Cardiac muscle cell (in vitro differentiated cells and primary cell): ENCODE measurements at regions not wholly inside any gene's neighbourhood (a gene's known extent, or its start where the extent isn't known, plus 50 kb on each side); places are given as distances from the start of the nearest gene placed in this dataset.
"Not testable (repeated sequence)": the region's sequence is repeated elsewhere in the genome, so short reads cannot be mapped to it uniquely, and the experiment has no call there.

Experiments
- DNase-seq, 2 donors: peaks; one replicate each; pipeline versions ENCODE4 v3.0.0 to v3.0.0-alpha.2; 2010 to 2017; ENCODE audit warnings: low read depth in 1 of 2, low spot score in 1 of 2
- H3K27ac ChIP-seq: fragments of 200-600 bp; sonication (generic); 2 replicates; pipeline ENCODE4 v1.5.1; 2016
- H3K27me3 ChIP-seq: fragments of 200-600 bp; sonication (generic); 2 replicates; pipeline ENCODE4 v1.6.0; 2016; ENCODE audit warnings: control low read depth
- H3K36me3 ChIP-seq: fragments of 200-600 bp; sonication (generic); 2 replicates; pipeline ENCODE4 v1.5.1; 2016; ENCODE audit warnings: control low read depth
- H3K4me1 ChIP-seq: fragments of 200-600 bp; sonication (generic); 2 replicates; pipeline ENCODE4 v1.8.1; 2017; ENCODE audit warnings: low read depth, mild to moderate bottlenecking, mixed run types
- H3K4me3 ChIP-seq: fragments of 200-600 bp; sonication (generic); 2 replicates; pipeline ENCODE4 v1.5.1; 2016; ENCODE audit warnings: mild to moderate bottlenecking
- H3K9me3 ChIP-seq: fragments of 200-600 bp; sonication (generic); 2 replicates; pipeline ENCODE4 v1.5.1; 2017; ENCODE audit warnings: low read depth, mild to moderate bottlenecking, control low read depth
- CTCF ChIP-seq: IDR thresholded peaks from 2 replicates; pipeline ENCODE4 v1.5.1; 2012; ENCODE audit warnings: low read depth, mild to moderate bottlenecking, low read length

GRCh38 chr21:17697473-17697872 lies 84.8 kb upstream of the BTG3 start:
- Histone ChIP-seq H3K4me3 (no peak overlapping the region), H3K36me3 (no peaks in the 10 kb centered on the region), H3K27ac (no peak overlapping the region), H3K9me3 (peaks cover 3% of the 10 kb centered on the region), H3K4me1 (no peaks in the 10 kb centered on the region), H3K27me3 (no peaks in the 10 kb centered on the region)
- DNase-seq = no peak
- no peak for TF ChIP-seq CTCF

- not testable (repeated sequence) for H3K27ac ChIP-seq, DNase-seq, H3K36me3 ChIP-seq, H3K4me1 ChIP-seq, H3K27me3 ChIP-seq, H3K9me3 ChIP-seq, H3K4me3 ChIP-seq
Observed at GRCh38 chr21:17694416-17694815, 81.7 kb upstream of the BTG3 start.

- H3K4me3 ChIP-seq = no peak overlapping the region
- no peaks in the 10 kb centered on the region for H3K36me3 ChIP-seq
- TF ChIP-seq CTCF = no peak
- peaks cover 3% of the 10 kb centered on the region for H3K9me3 ChIP-seq
- H3K27ac ChIP-seq = no peak overlapping the region
- DNase-seq = no peak
- H3K27me3 ChIP-seq = no peaks in the 10 kb centered on the region
- H3K4me1 ChIP-seq = no peaks in the 10 kb centered on the region
Observed at GRCh38 chr21:17693801-17694200, 81.1 kb upstream of the BTG3 start.

- Histone ChIP-seq H3K9me3 (no peaks in the 10 kb centered on the region), H3K27ac (no peak overlapping the region), H3K36me3 (no peaks in the 10 kb centered on the region), H3K4me3 (no peak overlapping the region), H3K27me3 (no peaks in the 10 kb centered on the region), H3K4me1 (no peaks in the 10 kb centered on the region)
- DNase-seq = no peak
- TF ChIP-seq CTCF = no peak
Observed at GRCh38 chr21:17690078-17690494, 77.4 kb upstream of the BTG3 start.

GRCh38 chr21:17688912-17689874 lies 76.5 kb upstream of the BTG3 start:
- Histone ChIP-seq H3K4me3 (no peak overlapping the region), H3K27me3 (no peaks in the 10 kb centered on the region), H3K4me1 (no peaks in the 10 kb centered on the region), H3K27ac (no peak overlapping the region), H3K9me3 (no peaks in the 10 kb centered on the region), H3K36me3 (no peaks in the 10 kb centered on the region)
- TF ChIP-seq CTCF = no peak
- peak in 1 of 2 donors; percentile 76 for DNase-seq

GRCh38 chr21:17682924-17683323 lies 70.2 kb upstream of the BTG3 start:
- Histone ChIP-seq H3K27ac (no peak overlapping the region), H3K27me3 (no peaks in the 10 kb centered on the region), H3K9me3 (no peaks in the 10 kb centered on the region), H3K4me3 (no peak overlapping the region), H3K36me3 (no peaks in the 10 kb centered on the region), H3K4me1 (no peaks in the 10 kb centered on the region)
- no peak for DNase-seq
- TF ChIP-seq CTCF = no peak
